ENCODE measurements at regions not wholly inside any gene's neighbourhood (a gene's known extent, or its start where the extent isn't known, plus 50 kb on each side); places are given as distances from the start of the nearest gene placed in this dataset.
"Not testable (repeated sequence)": the region's sequence is repeated elsewhere in the genome, so short reads cannot be mapped to it uniquely, and the experiment has no call there.

GRCh38 chr6:137715589-137716045 is 151.4 kb upstream of the TNFAIP3 start:
- no peak for TF ChIP-seq CTCF (IDR thresholded peaks at IDR 0.05; ENCODE audit: insufficient read depth in 1 of 2, low read depth in 1 of 2, low read length in 1 of 2, severe bottlenecking in 1 of 2, unreplicated experiment in 1 of 2)
- Histone ChIP-seq H3K4me1 (no peaks in the 10 kb centered on the region), H3K9me3 (no peaks in the 10 kb centered on the region), H3K27me3 (replicated peaks; ENCODE audit: control insufficient read depth, insufficient read depth, low read length) (no peaks in the 10 kb centered on the region), H3K4me3 (ENCODE audit: low read depth, low read length) (no peak overlapping the region), H3K36me3 (ENCODE audit: control insufficient read depth, insufficient read depth, low read length) (no peaks in the 10 kb centered on the region)
- Mint-ChIP-seq H3K27ac (ENCODE audit: unreplicated experiment) (no peak overlapping the region), H3K4me3 (ENCODE audit: unreplicated experiment) (no peak overlapping the region), H3K36me3 (ENCODE audit: insufficient read depth, unreplicated experiment) (no peaks in the 10 kb centered on the region), H3K27me3 (ENCODE audit: insufficient read depth, unreplicated experiment) (no peaks in the 10 kb centered on the region), H3K4me1 (ENCODE audit: low read depth, unreplicated experiment) (no peaks in the 10 kb centered on the region), H3K9me3 (ENCODE audit: unreplicated experiment) (peaks cover 10% of the 10 kb centered on the region)
- BruUV-seq (replicated peaks): no TSS peak
- intact Hi-C loops (cut with micrococcal nuclease; ENCODE audit: unreplicated experiment): no loop called here
- ChIA-PET POLR2A (no interaction called here), CTCF (no interaction called here)
- DNase-seq: no peak

GRCh38 chr6:137717074-137718073 is 149.7 kb upstream of the TNFAIP3 start:
- no peaks in the 10 kb centered on the region for H3K4me1 Mint-ChIP-seq (ENCODE audit: low read depth, unreplicated experiment)
- Histone ChIP-seq H3K4me1 (peaks cover 9% of the 10 kb centered on the region), H3K36me3 (ENCODE audit: control insufficient read depth, insufficient read depth, low read length) (no peaks in the 10 kb centered on the region), H3K27me3 (replicated peaks; ENCODE audit: control insufficient read depth, insufficient read depth, low read length) (no peaks in the 10 kb centered on the region), H3K9me3 (no peaks in the 10 kb centered on the region), H3K4me3 (ENCODE audit: low read depth, low read length) (no peak overlapping the region)
- H3K27me3 Mint-ChIP-seq (ENCODE audit: insufficient read depth, unreplicated experiment): no peaks in the 10 kb centered on the region
- BruUV-seq (replicated peaks): no TSS peak
- ChIA-PET CTCF (no interaction called here), POLR2A (no interaction called here)
- intact Hi-C loops (cut with micrococcal nuclease; ENCODE audit: unreplicated experiment): no loop called here
- no peak overlapping the region for H3K4me3 Mint-ChIP-seq (ENCODE audit: unreplicated experiment)
- no peak overlapping the region for H3K27ac Mint-ChIP-seq (ENCODE audit: unreplicated experiment)
- H3K9me3 Mint-ChIP-seq (ENCODE audit: unreplicated experiment): no peaks in the 10 kb centered on the region
- no peak for DNase-seq
- TF ChIP-seq CTCF (IDR thresholded peaks at IDR 0.05; ENCODE audit: insufficient read depth in 1 of 2, low read depth in 1 of 2, low read length in 1 of 2, severe bottlenecking in 1 of 2, unreplicated experiment in 1 of 2): no peak
- H3K36me3 Mint-ChIP-seq (ENCODE audit: insufficient read depth, unreplicated experiment): no peaks in the 10 kb centered on the region

- BruUV-seq (replicated peaks): not testable (repeated sequence)
Observed at GRCh38 chr6:137718903-137719302, 148.2 kb upstream of the TNFAIP3 start.

More at GRCh38 chr6:137718903-137719302, 148.2 kb upstream of the TNFAIP3 start:
- H3K27me3 Mint-ChIP-seq (ENCODE audit: insufficient read depth, unreplicated experiment); H3K9me3 ChIP-seq; H3K36me3 ChIP-seq (ENCODE audit: control insufficient read depth, insufficient read depth, low read length); H3K9me3 Mint-ChIP-seq (ENCODE audit: unreplicated experiment); H3K27me3 ChIP-seq (replicated peaks; ENCODE audit: control insufficient read depth, insufficient read depth, low read length); DNase-seq; intact Hi-C loops (cut with micrococcal nuclease; ENCODE audit: unreplicated experiment); H3K4me3 Mint-ChIP-seq (ENCODE audit: unreplicated experiment); H3K27ac Mint-ChIP-seq (ENCODE audit: unreplicated experiment); POLR2A ChIA-PET; H3K4me3 ChIP-seq (ENCODE audit: low read depth, low read length): not testable (repeated sequence)
- H3K4me1 ChIP-seq: peaks cover 24% of the 10 kb centered on the region
- peaks cover 15% of the 10 kb centered on the region for H3K4me1 Mint-ChIP-seq (ENCODE audit: low read depth, unreplicated experiment)
- H3K36me3 Mint-ChIP-seq (ENCODE audit: insufficient read depth, unreplicated experiment): peaks cover 11% of the 10 kb centered on the region
- CTCF ChIA-PET: interaction anchor here (0.6 kb wide), 1 partner anchor 287 kb away, joined by 3 read pairs; no protein-coding TSS in a partner anchor

Data from Caco-2 (cell line).